A673 (cell line): ENCODE measurements at regions not wholly inside any gene's neighbourhood (a gene's known extent, or its start where the extent isn't known, plus 50 kb on each side); places are given as distances from the start of the nearest gene placed in this dataset.

ENCODE experiments used
- BruUV-seq: library from RNA; stranded (reverse); fragments of 400-500 nt; replicated peaks from 2 replicates; lab custom pipeline; 2021; lab: Mats Ljungman, UMichigan
- CTCF ChIA-PET: fragments of 300-600 bp; sonication (Branson Sonifier 250); formaldehyde crosslinking; loops from one replicate; lab custom pipeline; 2022; ENCODE audit warnings: antibody characterized with exemption; lab: Charles Lee
- POLR2A ChIA-PET: fragments of 300-600 bp; sonication (Branson Sonifier 250); formaldehyde crosslinking; loops from one replicate; lab custom pipeline; 2022; ENCODE audit warnings: antibody characterized with exemption; ENCODE audit not compliant: low non-redundant PET; lab: Charles Lee
- DNase-seq: peaks from one replicate; pipeline ENCODE4 v3.0.0-alpha.2; 2015; ENCODE audit warnings: low spot score
- H3K27ac ChIP-seq: fragments of 200-600 bp; sonication (generic); 2 replicates; pipeline ENCODE4 v1.5.1; 2016; ENCODE audit warnings: mixed run types, low read depth, mild to moderate bottlenecking, mixed read lengths, antibody characterized with exemption, low read length; ENCODE audit not compliant: poor library complexity, severe bottlenecking
- H3K27me3 ChIP-seq: fragments of 200-600 bp; sonication (generic); replicated peaks from 2 replicates; pipeline ENCODE4 v1.6.1; 2017; ENCODE audit warnings: mixed run types, low read depth, mild to moderate bottlenecking, mixed read lengths, antibody characterized with exemption, low read length; ENCODE audit not compliant: insufficient read depth, poor library complexity
- H3K36me3 ChIP-seq: fragments of 200-600 bp; sonication (generic); 2 replicates; pipeline ENCODE4 v1.6.1; 2016; ENCODE audit warnings: mixed run types, mild to moderate bottlenecking, mixed read lengths, antibody characterized with exemption, low read length; ENCODE audit not compliant: insufficient read depth, poor library complexity, severe bottlenecking
- H3K4me1 ChIP-seq: fragments of 200-600 bp; sonication (generic); 2 replicates; pipeline ENCODE4 v1.6.1; 2017; ENCODE audit warnings: mixed run types, mild to moderate bottlenecking, mixed read lengths, antibody characterized with exemption, low read length; ENCODE audit not compliant: insufficient read depth, poor library complexity, severe bottlenecking
- H3K4me3 ChIP-seq: fragments of 200-600 bp; sonication (generic); 2 replicates; pipeline ENCODE4 v1.5.1; 2016; ENCODE audit warnings: low read depth, mixed run types, mild to moderate bottlenecking, mixed read lengths, low read length; ENCODE audit not compliant: poor library complexity, severe bottlenecking
- H3K9me3 ChIP-seq: fragments of 200-600 bp; sonication (generic); 2 replicates; pipeline ENCODE4 v1.6.1; 2016; ENCODE audit warnings: mixed run types, low read depth, mild to moderate bottlenecking, mixed read lengths, antibody characterized with exemption, low read length; ENCODE audit not compliant: poor library complexity, severe bottlenecking
- CTCF ChIP-seq: fragments of 300-800, 200-600 bp; sonication (generic); conservative IDR thresholded peaks from 2 replicates; pipeline ENCODE4 v1.5.1; 2017; ENCODE audit warnings: low read depth, mild to moderate bottlenecking, antibody characterized with exemption, low read length, moderate library complexity, mixed read lengths
- EZH2 ChIP-seq: fragments of 200-600 bp; sonication (generic); IDR thresholded peaks from 2 replicates; pipeline ENCODE4 v1.6.1; 2017; ENCODE audit warnings: borderline replicate concordance, low read depth, mild to moderate bottlenecking, mixed read lengths, antibody characterized with exemption, low read length; ENCODE audit not compliant: poor library complexity, severe bottlenecking
- intact Hi-C: fragments of 100-400 bp; cut with micrococcal nuclease; formaldehyde crosslinking; loops from one replicate; pipeline ENCODE4 v1.10.0; 2022; ENCODE audit not compliant: unreplicated experiment

- Histone ChIP-seq H3K27me3 (no peaks in the 10 kb centered on the region), H3K9me3 (no peaks in the 10 kb centered on the region), H3K4me3 (no peak overlapping the region), H3K4me1 (no peaks in the 10 kb centered on the region), H3K36me3 (no peaks in the 10 kb centered on the region), H3K27ac (no peak overlapping the region)
- no peak for TF ChIP-seq CTCF
- no peak for TF ChIP-seq EZH2
- intact Hi-C loops: no loop called here
- CTCF ChIA-PET: no interaction called here
- no TSS peak for BruUV-seq
- POLR2A ChIA-PET: no interaction called here
- no peak for DNase-seq
Measured at GRCh38 chr4:57363346-57363745, 253.2 kb upstream of the IGFBP7 start.

GRCh38 chr4:57360681-57361080 lies 250.5 kb upstream of the IGFBP7 start:
- no peaks in the 10 kb centered on the region for H3K4me1 ChIP-seq
- H3K27ac ChIP-seq: no peak overlapping the region
- no peaks in the 10 kb centered on the region for H3K36me3 ChIP-seq
- H3K27me3 ChIP-seq: no peaks in the 10 kb centered on the region
- H3K9me3 ChIP-seq: no peaks in the 10 kb centered on the region
- no peak for DNase-seq
- BruUV-seq: no TSS peak
- ChIA-PET CTCF (no interaction called here), POLR2A (no interaction called here)
- no peak overlapping the region for H3K4me3 ChIP-seq
- no peak for TF ChIP-seq CTCF
- no peak for TF ChIP-seq EZH2
- intact Hi-C loops: no loop called here

- Histone ChIP-seq H3K4me1 (no peaks in the 10 kb centered on the region), H3K9me3 (no peaks in the 10 kb centered on the region), H3K4me3 (no peak overlapping the region), H3K36me3 (no peaks in the 10 kb centered on the region), H3K27me3 (no peaks in the 10 kb centered on the region), H3K27ac (no peak overlapping the region)
- intact Hi-C loops: no loop called here
- BruUV-seq: no TSS peak
- ChIA-PET POLR2A (no interaction called here), CTCF (no interaction called here)
- no peak for TF ChIP-seq EZH2
- TF ChIP-seq CTCF: no peak
- no peak for DNase-seq
Measured at GRCh38 chr4:57355101-57355665, 245.0 kb upstream of the IGFBP7 start.
